Mucosa of descending colon (tissue), 3 donors: ENCODE measurements at regions not wholly inside any gene's neighbourhood (a gene's known extent, or its start where the extent isn't known, plus 50 kb on each side); places are given as distances from the start of the nearest gene placed in this dataset.

Experiments used
- ATAC-seq: fragments of 200-7000 bp; cut with Tn5 transposase; one replicate; pipeline ENCODE4 v1.9.1; 2020; ENCODE audit warnings: mild to moderate bottlenecking, moderate library complexity
- DNase-seq, 3 donors: peaks; one replicate each; pipeline ENCODE4 v3.0.0-alpha.2; 2020
- H3K36me3 ChIP-seq: fragments of 200-600 bp; one replicate; pipeline ENCODE4 v1.8.0; 2021; ENCODE audit warnings: low read depth, mild to moderate bottlenecking
- H3K4me1 ChIP-seq: fragments of 200-600 bp; one replicate; pipeline ENCODE4 v1.8.0; 2021; ENCODE audit warnings: low read depth, mild to moderate bottlenecking
- H3K4me3 ChIP-seq: fragments of 200-600 bp; one replicate; pipeline ENCODE4 v1.8.0; 2021; ENCODE audit warnings: mild to moderate bottlenecking
- H3K9me3 ChIP-seq: fragments of 200-600 bp; one replicate; pipeline ENCODE4 v1.8.0; 2021; ENCODE audit warnings: mild to moderate bottlenecking
- CTCF ChIP-seq: fragments of 200-600 bp; IDR thresholded peaks from one replicate; pipeline ENCODE4 v1.8.0; 2022; ENCODE audit warnings: antibody characterized with exemption, mild to moderate bottlenecking
- intact Hi-C, 2 donors: fragments of 100-400 bp; cut with DNase I in 1 of 2; cut with micrococcal nuclease in 1 of 2; formaldehyde crosslinking; loops; one replicate each; pipeline versions ENCODE4 v1.11.0 to v1.11.1; 2022; cut with DNase I, micrococcal nuclease
- donor health status: DM: no; HTN: no; CAD: no; lungs with moderate emphysema.
- donor health status: DM: no; HTN: no; CAD: no.
- donor health status: DM: no; HTN: yes; CAD: no.

GRCh38 chr2:33729353-33729752 lies 130.3 kb upstream of the FAM98A start:
- DNase-seq (no peak), ATAC-seq (no peak)
- Histone ChIP-seq H3K36me3 (no peaks in the 10 kb centered on the region), H3K4me1 (no peaks in the 10 kb centered on the region), H3K4me3 (no peak overlapping the region), H3K9me3 (peaks cover 23% of the 10 kb centered on the region)
- no peak for TF ChIP-seq CTCF
- intact Hi-C loops = no loop called here

- DNase-seq (no peak), ATAC-seq (no peak)
- H3K36me3 ChIP-seq = no peaks in the 10 kb centered on the region
- no peak overlapping the region for H3K4me3 ChIP-seq
- intact Hi-C loops = no loop called here
- H3K9me3 ChIP-seq = peaks cover 19% of the 10 kb centered on the region
- TF ChIP-seq CTCF = no peak
- H3K4me1 ChIP-seq = no peaks in the 10 kb centered on the region
Measured at GRCh38 chr2:33728106-33728505, 129.0 kb upstream of the FAM98A start.

- no peak for ATAC-seq
- Histone ChIP-seq H3K36me3 (no peaks in the 10 kb centered on the region), H3K4me3 (no peak overlapping the region), H3K4me1 (no peaks in the 10 kb centered on the region), H3K9me3 (peaks cover 17% of the 10 kb centered on the region)
- DNase-seq = no peak
- TF ChIP-seq CTCF = no peak
- intact Hi-C loops = no loop called here
Measured at GRCh38 chr2:33727361-33728032, 128.4 kb upstream of the FAM98A start.

- H3K36me3 ChIP-seq = no peaks in the 10 kb centered on the region
- peaks cover 15% of the 10 kb centered on the region for H3K9me3 ChIP-seq
- DNase-seq = no peak
- TF ChIP-seq CTCF = no peak
- no peak overlapping the region for H3K4me3 ChIP-seq
- no peaks in the 10 kb centered on the region for H3K4me1 ChIP-seq
- intact Hi-C loops = no loop called here
- no peak for ATAC-seq
Measured at GRCh38 chr2:33726415-33726814, 127.3 kb upstream of the FAM98A start.

- Histone ChIP-seq H3K9me3 (peaks cover 15% of the 10 kb centered on the region), H3K4me3 (no peak overlapping the region), H3K36me3 (no peaks in the 10 kb centered on the region), H3K4me1 (no peaks in the 10 kb centered on the region)
- no peak for DNase-seq
- TF ChIP-seq CTCF = no peak
- intact Hi-C loops = no loop called here
- ATAC-seq = no peak
Measured at GRCh38 chr2:33723329-33723728, 124.2 kb upstream of the FAM98A start.

- intact Hi-C loops = no loop called here
- no peak for DNase-seq
- H3K36me3 ChIP-seq = no peaks in the 10 kb centered on the region
- TF ChIP-seq CTCF = no peak
- H3K4me3 ChIP-seq = no peak overlapping the region
- H3K4me1 ChIP-seq = no peaks in the 10 kb centered on the region
- ATAC-seq = no peak
- no peaks in the 10 kb centered on the region for H3K9me3 ChIP-seq
Measured at GRCh38 chr2:33719067-33719466, 120.0 kb upstream of the FAM98A start.
